Skeletal muscle satellite cell (primary cell): ENCODE measurements at regions not wholly inside any gene's neighbourhood (a gene's known extent, or its start where the extent isn't known, plus 50 kb on each side); places are given as distances from the start of the nearest gene placed in this dataset.
"Not testable (repeated sequence)": the region's sequence is repeated elsewhere in the genome, so short reads cannot be mapped to it uniquely, and the experiment has no call there.

Source experiments
- H3K27me3 ChIP-seq: 2 replicates; pipeline ENCODE4 v1.7.0; 2013; ENCODE audit warnings: low read length; ENCODE audit not compliant: control insufficient read depth, insufficient read depth
- H3K36me3 ChIP-seq: 2 replicates; pipeline ENCODE4 v1.7.0; 2013; ENCODE audit warnings: mild to moderate bottlenecking, control low read depth, low read length; ENCODE audit not compliant: insufficient read depth
- H3K4me1 ChIP-seq: 2 replicates; pipeline ENCODE4 v1.7.0; 2013; ENCODE audit warnings: low read length; ENCODE audit not compliant: control insufficient read depth, insufficient read depth
- H3K4me2 ChIP-seq: 2 replicates; pipeline ENCODE4 v1.7.0; 2013; ENCODE audit warnings: mild to moderate bottlenecking, low read length
- H3K4me3 ChIP-seq: 2 replicates; pipeline ENCODE4 v1.7.0; 2013; ENCODE audit warnings: low read length
- H3K9ac ChIP-seq: 2 replicates; pipeline ENCODE4 v1.7.0; 2013; ENCODE audit warnings: mild to moderate bottlenecking, low read depth, low read length, moderate library complexity
- H3K9me3 ChIP-seq: replicated peaks from 2 replicates; pipeline ENCODE4 v1.7.0; 2013; ENCODE audit warnings: mild to moderate bottlenecking, control low read depth, low read length

DNA sequence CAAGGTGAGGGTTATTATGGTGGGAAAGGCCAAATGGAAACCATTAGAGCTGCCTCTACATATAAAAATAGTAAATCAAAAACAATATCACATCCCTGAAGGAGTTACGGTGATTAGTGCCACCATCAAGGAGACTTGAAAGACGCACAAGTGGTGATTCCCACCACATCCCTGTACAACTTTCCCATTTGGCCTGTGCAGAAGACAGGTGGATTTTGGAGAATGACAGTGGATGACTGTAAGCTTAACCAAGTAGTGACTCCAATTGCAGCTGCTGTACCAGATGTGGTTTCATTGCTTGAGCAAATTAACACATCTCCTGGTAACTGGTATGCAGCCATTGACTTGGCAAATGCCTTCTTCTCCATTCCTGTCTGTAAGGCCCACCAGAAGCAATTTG, 54.0 kb upstream of the CCDC80 start:
- not testable (repeated sequence) for H3K27me3 ChIP-seq, H3K4me3 ChIP-seq, H3K9ac ChIP-seq, H3K36me3 ChIP-seq, H3K9me3 ChIP-seq, H3K4me2 ChIP-seq
- H3K4me1 ChIP-seq: peaks cover 33% of the 10 kb centered on the region

DNA sequence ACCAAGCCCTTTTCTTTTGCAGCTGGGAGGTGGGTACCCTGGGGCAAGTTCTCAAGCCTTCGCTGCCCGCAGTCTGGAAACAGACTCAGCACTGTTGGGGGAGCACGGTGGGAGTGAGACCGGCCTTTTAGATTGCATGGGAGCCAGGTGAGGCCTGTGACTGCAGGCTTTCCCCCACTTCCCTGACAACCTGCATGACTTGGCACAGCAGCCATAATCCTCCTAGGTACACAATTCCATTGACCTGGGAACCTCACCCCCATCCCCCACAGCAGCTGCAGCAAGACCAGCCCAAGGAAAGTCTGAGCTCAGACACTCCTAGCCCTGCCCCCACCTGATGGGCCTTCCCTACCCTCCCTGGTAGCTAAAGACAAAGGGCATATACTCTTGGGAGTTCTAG, 52.2 kb upstream of the CCDC80 start:
- Histone ChIP-seq H3K4me3 (no peak overlapping the region), H3K27me3 (no peaks in the 10 kb centered on the region)

More for the DNA sequence above, 52.2 kb upstream of the CCDC80 start:
- H3K4me1 ChIP-seq: peaks cover 35% of the 10 kb centered on the region
- no peak overlapping the region for H3K4me2 ChIP-seq
- H3K9me3 ChIP-seq: no peaks in the 10 kb centered on the region
- H3K9ac ChIP-seq: no peak overlapping the region
- no peaks in the 10 kb centered on the region for H3K36me3 ChIP-seq
